SH-SY5Y (cell line): ENCODE measurements at regions not wholly inside any gene's neighbourhood (a gene's known extent, or its start where the extent isn't known, plus 50 kb on each side); places are given as distances from the start of the nearest gene placed in this dataset.

ENCODE experiments used
- GATA2 ChIP-seq: IDR thresholded peaks from 2 replicates; pipeline ENCODE4 v1.6.1; 2011; ENCODE audit warnings: mild to moderate bottlenecking, low read depth, low read length
- GATA3 ChIP-seq: IDR thresholded peaks from 2 replicates; pipeline ENCODE4 v1.6.1; 2011; ENCODE audit warnings: low read depth, mild to moderate bottlenecking, low read length, moderate library complexity

DNA sequence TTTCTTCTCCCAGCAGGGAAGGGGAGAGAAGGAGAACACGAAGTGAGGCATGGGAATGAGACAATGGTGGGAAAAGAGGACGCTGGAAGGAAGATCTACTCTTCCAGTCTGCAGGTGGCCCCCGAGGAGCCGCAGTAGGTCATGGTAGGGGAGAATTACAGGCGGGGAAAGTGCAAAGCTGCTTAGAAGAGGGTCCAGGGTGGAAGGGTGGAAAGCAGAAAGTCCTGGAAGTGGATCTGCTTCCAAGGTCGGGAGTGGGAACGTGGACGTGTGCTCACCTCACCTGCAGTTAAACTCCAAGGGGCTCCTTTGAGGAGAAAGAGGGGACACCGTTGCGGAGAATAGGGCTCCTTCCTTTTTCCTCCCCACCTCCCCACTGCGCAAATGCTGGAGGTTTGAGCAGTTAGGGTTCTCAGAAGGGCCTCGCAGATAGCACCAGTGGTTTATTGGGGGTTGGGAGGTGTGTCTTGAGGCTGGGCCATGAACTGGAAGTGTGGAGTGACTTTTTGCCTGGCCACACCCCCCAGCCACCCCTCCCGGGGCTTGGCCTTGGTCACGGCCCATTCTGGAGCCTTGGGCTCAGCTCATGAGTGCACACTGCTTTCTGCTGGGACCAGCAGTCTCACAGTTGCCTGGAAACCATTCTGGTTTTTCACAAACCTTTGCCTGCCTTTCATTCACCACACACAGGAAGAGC is 100.4 kb upstream of the MLN start:
- TF ChIP-seq GATA2 (no peak), GATA3 (no peak)
